ENCODE measurements at regions not wholly inside any gene's neighbourhood (a gene's known extent, or its start where the extent isn't known, plus 50 kb on each side); places are given as distances from the start of the nearest gene placed in this dataset.
"Not testable (repeated sequence)": the region's sequence is repeated elsewhere in the genome, so short reads cannot be mapped to it uniquely, and the experiment has no call there.

- Histone ChIP-seq H3K4me3 (no peak overlapping the region), H3K4me1 (no peaks in the 10 kb centered on the region), H3K9me3 (no peaks in the 10 kb centered on the region), H3K27ac (no peak overlapping the region), H3K36me3 (no peaks in the 10 kb centered on the region), H3K9ac (ENCODE audit: low read depth in 2 of 2, low read length in 2 of 2) (no peak overlapping the region), H3K27me3 (no peaks in the 10 kb centered on the region)
- no peak for DNase-seq
- no peak for TF ChIP-seq CTCF (IDR thresholded peaks at IDR 0.05)
- intact Hi-C loops (cut with DNase I), result no loop called here
Observed at GRCh38 chr19:27865927-27866777, 1346.8 kb downstream of the UQCRFS1 start.

GRCh38 chr19:27861411-27861975 lies 1351.5 kb downstream of the UQCRFS1 start:
- no peak overlapping the region for H3K27ac ChIP-seq
- no peak overlapping the region for H3K9ac ChIP-seq (ENCODE audit: low read depth in 2 of 2, low read length in 2 of 2)
- H3K4me1 ChIP-seq, result no peaks in the 10 kb centered on the region
- intact Hi-C loops (cut with DNase I), result no loop called here
- no peaks in the 10 kb centered on the region for H3K36me3 ChIP-seq
- no peak for TF ChIP-seq CTCF (IDR thresholded peaks at IDR 0.05)
- H3K27me3 ChIP-seq, result no peaks in the 10 kb centered on the region
- no peak overlapping the region for H3K4me3 ChIP-seq
- no peak for DNase-seq
- H3K9me3 ChIP-seq, result no peaks in the 10 kb centered on the region

GRCh38 chr19:27860309-27860934 lies 1352.5 kb downstream of the UQCRFS1 start:
- no peaks in the 10 kb centered on the region for H3K9me3 ChIP-seq
- no peaks in the 10 kb centered on the region for H3K36me3 ChIP-seq
- no peak overlapping the region for H3K9ac ChIP-seq (ENCODE audit: low read depth in 2 of 2, low read length in 2 of 2)
- DNase-seq, result no peak
- no peak overlapping the region for H3K27ac ChIP-seq
- intact Hi-C loops (cut with DNase I), result no loop called here
- TF ChIP-seq CTCF (IDR thresholded peaks at IDR 0.05), result no peak
- H3K4me1 ChIP-seq, result no peaks in the 10 kb centered on the region
- H3K4me3 ChIP-seq, result no peak overlapping the region
- no peaks in the 10 kb centered on the region for H3K27me3 ChIP-seq

GRCh38 chr19:27859689-27860088 lies 1353.3 kb downstream of the UQCRFS1 start:
- Histone ChIP-seq H3K27ac (no peak overlapping the region), H3K36me3 (no peaks in the 10 kb centered on the region), H3K4me1 (no peaks in the 10 kb centered on the region), H3K9me3 (no peaks in the 10 kb centered on the region), H3K9ac (ENCODE audit: low read depth in 2 of 2, low read length in 2 of 2) (no peak overlapping the region), H3K27me3 (no peaks in the 10 kb centered on the region), H3K4me3 (no peak overlapping the region)
- DNase-seq, result no peak
- TF ChIP-seq CTCF (IDR thresholded peaks at IDR 0.05), result no peak
- intact Hi-C loops (cut with DNase I), result no loop called here

GRCh38 chr19:27858981-27859581 lies 1353.9 kb downstream of the UQCRFS1 start:
- H3K4me1 ChIP-seq, result no peaks in the 10 kb centered on the region
- no peak overlapping the region for H3K27ac ChIP-seq
- TF ChIP-seq CTCF (IDR thresholded peaks at IDR 0.05), result no peak
- no peaks in the 10 kb centered on the region for H3K9me3 ChIP-seq
- no peak overlapping the region for H3K9ac ChIP-seq (ENCODE audit: low read depth in 2 of 2, low read length in 2 of 2)
- H3K36me3 ChIP-seq, result no peaks in the 10 kb centered on the region
- intact Hi-C loops (cut with DNase I), result no loop called here
- no peak for DNase-seq
- no peaks in the 10 kb centered on the region for H3K27me3 ChIP-seq
- no peak overlapping the region for H3K4me3 ChIP-seq

GRCh38 chr19:27852931-27853330 lies 1360.0 kb downstream of the UQCRFS1 start:
- DNase-seq; H3K27ac ChIP-seq; H3K9ac ChIP-seq (ENCODE audit: low read depth in 2 of 2, low read length in 2 of 2); H3K36me3 ChIP-seq; H3K9me3 ChIP-seq; intact Hi-C loops (cut with DNase I); H3K4me1 ChIP-seq; H3K27me3 ChIP-seq; H3K4me3 ChIP-seq: not testable (repeated sequence)
